NCI-H510A (cell line): ENCODE measurements at regions not wholly inside any gene's neighbourhood (a gene's known extent, or its start where the extent isn't known, plus 50 kb on each side); places are given as distances from the start of the nearest gene placed in this dataset.

Experiments used
- DNase-seq: peaks from one replicate; lab custom pipeline; 2025; lab: John Stamatoyannopoulos, UW

DNA sequence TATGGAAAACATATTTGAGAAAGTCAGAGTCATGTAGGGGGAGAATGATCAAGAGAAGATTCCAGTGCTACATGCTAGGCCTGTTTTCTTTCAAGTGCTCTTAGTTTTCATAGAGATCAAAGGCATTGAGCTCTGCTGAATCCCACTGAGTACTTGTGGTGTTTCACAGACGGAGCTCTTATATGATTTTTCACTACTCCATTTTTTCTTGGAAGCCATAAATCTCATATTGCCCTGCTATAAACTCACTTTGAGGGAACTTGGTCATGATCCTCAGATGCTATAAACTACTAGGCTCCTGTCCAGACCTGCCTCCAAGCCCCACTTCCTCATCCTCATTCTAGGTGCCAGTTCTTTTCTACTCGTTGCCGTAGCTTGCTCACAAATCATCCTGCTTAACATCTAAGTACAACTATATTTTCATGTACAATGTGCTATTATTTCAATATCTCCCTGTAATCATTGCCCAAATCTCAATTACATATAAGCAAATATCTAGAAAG lies 180.8 kb upstream of the CCDC179 start:
- DNase-seq: no peak

DNA sequence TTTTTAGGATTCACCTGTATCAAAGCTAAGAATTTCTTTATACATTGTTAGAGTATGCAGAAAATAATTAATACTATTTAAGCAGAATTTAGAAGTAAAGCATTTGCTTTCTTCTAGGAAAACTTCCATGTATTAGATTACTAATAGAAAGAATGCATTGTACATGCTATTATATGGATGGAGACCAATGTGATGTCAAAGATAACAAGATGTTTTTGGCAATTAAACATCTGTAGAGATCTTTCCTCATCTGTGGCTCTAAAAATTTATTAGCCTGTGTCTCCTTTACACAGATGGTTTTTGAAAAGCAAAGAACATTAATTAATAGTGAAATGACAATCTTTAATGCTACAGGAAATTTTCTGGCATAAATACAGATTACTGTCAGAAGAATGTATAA lies 198.4 kb upstream of the CCDC179 start:
- no peak for DNase-seq

DNA sequence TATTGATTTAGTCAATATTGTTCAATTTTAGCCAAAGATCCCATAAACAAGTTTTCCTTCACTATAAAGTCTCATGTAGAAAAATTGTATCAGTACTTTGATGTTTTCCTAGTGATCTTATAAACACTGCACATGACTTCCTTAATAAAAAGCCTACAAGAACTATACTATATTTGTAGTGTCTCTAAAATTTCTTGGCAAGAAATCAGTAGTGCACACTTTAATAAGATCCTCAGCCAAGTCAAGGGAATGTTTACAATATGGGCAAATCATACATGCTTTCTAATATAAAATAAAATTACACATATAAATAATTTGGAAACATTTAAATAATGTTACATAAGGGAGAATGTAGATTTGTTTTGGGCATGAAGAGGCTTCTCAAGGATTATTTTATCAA lies 203.0 kb upstream of the CCDC179 start:
- no peak for DNase-seq

DNA sequence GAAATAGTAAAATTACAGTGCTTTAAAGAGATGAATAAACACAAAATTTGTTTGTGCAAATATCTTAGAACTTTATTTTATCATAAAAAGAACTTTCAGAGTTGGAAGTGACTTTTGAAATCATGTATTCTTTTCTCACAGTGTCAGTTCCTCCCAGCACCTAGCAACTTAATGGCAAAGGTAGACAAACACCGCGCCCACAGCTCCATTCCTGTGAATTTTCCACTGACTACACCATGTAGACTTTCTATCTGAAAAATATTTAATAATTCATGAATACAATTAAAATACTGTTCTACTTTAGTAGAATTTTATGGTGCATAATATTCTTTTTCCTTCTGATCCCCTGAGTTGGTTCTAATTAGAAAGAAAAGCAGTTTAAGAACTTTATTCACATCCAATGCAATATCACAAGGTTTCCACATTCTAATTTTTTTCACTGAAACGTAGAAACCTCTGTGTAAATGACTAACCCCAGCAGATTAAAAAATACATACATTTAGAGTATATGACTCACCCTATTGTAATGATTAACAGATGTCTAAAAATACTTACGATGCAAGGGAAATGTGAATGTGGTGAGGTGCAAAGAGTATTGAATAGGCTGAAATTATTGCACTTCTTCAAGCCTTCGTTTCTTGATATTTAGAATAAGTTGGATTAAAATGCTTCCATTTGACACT lies 218.2 kb upstream of the CCDC179 start:
- DNase-seq: no peak

DNA sequence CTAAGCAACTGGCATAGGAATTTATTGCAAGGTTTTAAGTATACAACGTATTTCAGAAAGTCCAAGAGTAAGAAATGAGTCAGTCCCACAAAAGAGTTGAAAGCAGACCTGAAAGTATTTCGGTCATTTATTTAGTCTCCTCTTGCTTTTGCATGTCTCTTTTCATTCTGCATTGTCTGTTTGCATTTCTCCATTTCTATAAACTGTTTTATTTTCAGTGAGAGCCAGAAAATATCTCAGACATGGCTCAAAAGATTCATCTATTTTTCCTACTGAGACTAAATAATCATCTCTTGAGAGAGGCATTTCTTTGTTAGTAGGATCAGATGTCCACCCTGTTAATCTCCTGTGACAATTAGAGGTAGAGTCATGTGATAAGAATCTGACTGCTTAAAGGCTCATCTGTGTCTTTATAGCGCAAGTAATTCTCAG lies 219.1 kb upstream of the CCDC179 start:
- no peak for DNase-seq

DNA sequence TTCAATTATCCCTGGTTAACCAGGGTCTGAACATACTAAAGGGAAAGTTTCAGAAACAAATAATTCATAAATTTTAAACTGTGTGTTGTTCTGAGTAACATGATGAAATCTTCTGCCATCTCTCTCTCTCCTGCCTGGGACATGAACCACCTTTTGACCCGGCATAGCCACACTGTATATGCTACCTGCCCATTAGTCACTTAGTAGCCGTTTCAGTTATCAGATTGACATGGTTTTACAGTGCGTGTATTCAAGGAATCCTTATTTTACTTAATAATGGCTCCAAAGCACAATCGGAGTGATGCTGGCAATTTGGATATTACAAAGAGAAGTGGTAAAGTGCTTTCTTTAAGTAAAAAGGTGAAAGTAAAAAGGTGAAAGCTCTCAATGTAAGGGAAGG lies 227.1 kb upstream of the CCDC179 start:
- no peak for DNase-seq

DNA sequence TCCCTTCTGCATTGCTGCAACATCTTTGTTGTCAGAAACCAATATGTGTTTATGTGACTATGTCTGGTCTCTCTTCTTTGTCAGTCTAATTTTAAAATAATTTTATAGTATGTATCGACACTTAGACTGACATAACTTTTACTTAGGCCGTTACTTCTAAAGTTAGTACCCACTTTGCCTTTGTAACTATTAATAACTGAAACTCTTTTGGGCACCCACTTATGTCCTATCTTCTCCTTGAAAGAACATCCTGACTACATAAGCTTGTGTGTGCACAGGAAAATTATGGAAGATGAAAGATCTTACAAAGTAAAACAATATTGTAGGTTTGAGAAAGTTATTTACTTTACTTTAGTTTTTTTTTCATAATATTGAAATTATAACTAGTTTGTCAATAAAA lies 230.4 kb upstream of the CCDC179 start:
- no peak for DNase-seq

DNA sequence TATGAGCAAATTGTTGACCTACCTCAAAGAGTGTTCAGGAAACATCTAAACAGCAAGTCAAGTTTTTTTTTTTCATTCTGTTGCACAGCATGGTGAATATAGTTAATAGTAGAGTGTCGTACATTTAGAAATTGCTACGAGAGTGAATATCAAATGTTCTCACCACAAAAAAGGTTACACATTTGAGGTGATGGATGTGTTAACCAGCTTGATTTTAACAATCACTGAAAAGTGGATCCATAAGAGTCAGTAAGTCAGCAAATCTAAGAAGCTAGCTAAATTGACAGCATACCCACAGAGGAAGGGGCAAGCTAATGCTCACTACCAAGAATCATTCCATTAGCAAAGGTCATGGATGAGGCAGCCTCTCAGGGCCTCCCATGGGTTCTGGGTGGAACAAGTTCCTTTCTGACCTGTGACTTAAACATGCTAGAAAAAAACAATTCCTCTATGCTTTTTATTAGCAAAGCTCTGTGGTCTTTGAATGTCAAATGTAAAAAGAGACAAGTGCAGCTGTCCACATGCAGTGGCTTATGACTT lies 235.4 kb upstream of the CCDC179 start:
- DNase-seq: no peak

DNA sequence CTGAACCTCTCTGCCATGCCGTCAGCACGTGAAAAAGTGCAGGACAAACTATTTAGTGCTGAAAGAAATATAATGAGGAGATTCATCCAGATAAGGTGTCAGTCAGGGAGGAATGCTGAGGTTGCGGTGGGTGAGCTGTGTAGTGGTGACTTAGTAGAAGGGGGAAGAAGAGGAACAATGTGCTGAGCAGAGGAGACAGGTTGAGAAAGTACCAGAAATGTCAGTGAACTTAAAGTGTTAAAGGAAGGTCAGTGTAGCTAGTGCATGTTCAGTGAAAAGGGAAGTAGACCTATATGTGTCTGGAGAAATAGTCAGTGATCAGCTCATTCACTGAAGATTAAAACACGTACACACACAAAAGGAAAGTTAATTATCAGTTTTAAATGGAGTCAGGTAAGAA lies 237.6 kb upstream of the CCDC179 start:
- DNase-seq: no peak

DNA sequence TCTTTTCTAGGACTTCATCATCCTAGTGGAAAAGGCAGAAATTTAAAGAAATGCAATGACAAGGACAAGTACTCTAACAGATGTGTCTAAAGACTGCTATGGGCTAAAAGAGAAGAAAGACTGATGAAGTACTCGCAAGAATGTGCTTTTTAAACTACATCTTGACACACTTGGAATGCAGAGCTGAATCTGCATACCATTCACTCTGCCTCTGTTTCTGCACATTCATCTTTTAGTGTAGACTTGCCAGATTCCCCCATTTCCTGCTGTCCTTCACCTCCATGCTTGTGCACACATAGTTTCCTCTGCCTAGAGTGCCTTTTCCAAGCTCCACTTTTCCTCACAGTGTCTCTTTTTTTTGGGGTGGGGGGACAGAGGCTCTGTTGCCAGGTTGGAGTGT lies 239.0 kb upstream of the CCDC179 start:
- DNase-seq: no peak

DNA sequence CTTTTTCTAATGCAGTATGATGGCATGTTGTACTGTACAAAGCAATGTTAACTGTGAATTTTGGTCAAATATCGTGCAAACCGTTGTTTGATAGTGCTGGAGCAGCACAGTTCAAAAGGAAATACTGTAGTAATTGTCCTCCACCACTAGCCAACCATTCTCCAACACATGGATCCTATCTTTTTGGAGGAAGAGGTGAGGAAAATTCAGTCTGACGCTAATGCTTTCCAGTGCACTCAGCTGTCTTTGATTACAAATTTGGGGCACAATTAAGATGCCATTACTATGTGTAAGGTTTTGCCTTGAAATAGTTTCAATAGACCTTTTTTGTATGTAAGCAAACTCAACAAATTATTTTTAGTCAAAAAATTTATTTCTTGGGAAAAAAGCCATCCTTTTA lies 240.5 kb upstream of the CCDC179 start:
- no peak for DNase-seq

DNA sequence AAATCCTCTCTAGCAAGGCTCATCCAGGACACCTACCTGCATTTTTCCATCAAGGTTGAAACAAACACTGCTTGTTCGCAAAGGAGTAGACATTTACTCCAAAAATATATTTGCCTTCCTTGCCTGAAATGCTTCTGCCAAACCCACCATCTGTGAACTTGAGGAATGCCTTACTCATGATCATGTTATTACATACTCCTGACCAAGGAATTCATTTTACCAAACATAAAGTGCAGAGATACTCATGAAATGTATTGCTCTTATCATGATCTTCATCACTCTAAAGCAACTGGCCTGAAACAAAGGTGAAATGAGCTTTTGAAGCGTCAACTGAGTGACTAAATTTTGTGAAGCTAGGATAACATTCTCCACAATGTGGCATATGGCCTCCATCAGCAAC lies 243.1 kb upstream of the CCDC179 start:
- no peak for DNase-seq

DNA sequence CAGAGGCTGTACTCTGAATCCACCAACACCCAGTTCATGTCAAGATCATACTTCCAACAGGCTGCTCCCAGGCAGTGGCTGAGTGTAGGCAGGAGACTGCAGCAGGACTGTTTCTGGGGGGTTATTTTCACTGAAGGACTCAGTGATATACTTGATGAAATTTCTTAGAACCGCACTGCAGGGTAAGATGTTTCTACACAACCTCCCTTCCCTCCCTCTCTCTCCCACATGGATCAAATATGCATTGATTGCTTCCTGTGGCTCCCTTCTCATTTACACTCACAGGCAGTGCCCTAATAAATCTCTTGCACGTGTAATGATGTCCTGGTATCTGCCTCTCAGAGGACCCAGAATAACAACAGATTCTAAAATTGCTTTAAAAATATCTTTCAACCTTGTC lies 251.3 kb upstream of the CCDC179 start:
- no peak for DNase-seq

DNA sequence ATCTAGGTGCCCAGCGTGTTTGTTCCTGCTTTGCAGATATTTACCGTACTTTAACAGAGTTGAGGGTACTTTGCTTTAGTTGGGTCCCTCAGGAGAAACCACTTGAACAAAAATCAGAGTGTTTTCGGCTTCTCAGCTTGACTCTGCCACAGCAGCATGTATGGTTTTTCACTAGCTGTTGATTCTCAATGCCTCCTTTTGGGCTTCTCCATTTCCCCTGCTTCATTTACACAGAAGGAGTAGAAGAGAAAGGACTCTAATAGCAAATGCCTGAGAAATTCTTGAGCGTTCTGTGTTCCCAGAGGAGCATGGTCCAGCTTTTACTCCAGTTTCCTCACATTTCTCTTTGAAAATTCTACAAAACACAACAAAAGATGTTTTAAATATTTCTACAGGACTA lies 252.1 kb upstream of the CCDC179 start:
- no peak for DNase-seq

DNA sequence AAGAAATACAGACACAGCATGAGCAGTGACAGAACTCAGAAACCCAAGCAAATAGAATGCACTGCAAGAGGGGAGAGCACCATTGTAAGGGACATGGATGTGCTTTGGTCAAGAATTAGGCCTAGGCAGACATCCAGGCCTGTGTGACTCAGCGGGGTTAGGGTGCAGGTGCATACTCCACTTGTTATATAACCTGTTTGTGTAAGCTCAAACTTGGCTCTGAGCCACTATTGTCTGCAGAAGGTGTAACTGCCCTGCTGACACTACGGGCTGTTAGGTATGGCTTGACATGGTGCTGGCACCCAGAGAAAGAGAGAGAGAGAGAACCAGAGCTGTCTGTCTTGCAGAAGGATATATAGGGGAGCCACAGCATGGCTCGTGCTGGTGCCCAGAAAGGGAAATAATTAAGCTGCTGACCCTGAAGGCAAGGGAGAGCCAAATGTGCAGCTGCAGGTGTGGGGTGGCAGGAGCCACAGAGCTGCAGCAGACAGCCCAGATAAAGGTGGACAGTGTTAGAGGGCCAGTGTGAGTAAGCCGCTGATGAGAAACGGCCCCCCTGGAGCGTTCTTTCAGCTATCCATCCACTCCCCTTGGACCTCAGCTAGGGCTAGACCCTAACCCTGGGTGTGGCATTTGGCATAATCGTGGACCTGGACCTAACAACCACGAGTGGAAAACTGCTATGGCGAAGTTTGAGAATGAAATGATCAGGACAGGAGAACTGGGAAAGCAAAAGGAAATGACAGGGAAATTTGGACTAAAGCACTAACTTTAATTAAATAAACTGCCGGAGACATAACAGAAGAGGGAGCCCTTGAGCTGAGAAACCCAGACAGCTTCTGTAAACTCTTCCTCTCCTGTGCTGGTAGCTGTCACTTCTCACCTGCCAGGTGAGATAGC lies 253.0 kb upstream of the CCDC179 start:
- DNase-seq: peak; percentile 68

DNA sequence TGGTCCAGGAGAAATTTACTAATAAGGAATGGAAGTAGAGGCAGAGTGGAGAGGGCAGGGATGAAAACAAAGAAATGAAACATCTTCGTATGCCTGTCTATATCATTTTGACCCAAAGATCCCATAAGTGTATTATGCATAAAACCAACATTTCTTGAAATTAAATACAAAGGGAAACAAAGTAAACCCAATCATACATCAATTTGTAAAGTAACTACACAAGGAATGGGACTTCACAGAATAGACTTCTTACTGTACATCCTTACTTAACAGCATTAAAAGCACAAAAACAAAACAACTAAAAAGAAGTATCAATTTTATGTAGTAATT lies 253.6 kb upstream of the CCDC179 start:
- DNase-seq: no peak

DNA sequence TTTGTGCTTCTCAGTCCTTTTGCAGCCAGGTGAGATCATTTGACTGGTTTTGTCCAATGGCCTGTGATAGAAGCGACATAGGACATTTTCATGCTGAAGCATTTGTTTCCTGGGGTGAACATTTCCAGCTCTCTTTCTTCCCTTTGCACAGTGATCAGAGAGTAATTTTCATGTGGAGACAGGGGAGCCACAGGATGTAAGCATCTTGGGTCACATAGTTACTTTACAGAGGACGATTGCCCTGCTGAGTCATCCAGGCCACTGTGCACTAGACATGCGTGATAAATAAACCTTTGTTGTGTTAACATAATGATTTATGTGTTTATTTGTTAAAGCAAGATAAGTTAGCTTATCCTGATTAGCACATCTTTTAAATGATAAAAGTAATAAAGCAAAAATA lies 263.5 kb upstream of the CCDC179 start:
- no peak for DNase-seq

DNA sequence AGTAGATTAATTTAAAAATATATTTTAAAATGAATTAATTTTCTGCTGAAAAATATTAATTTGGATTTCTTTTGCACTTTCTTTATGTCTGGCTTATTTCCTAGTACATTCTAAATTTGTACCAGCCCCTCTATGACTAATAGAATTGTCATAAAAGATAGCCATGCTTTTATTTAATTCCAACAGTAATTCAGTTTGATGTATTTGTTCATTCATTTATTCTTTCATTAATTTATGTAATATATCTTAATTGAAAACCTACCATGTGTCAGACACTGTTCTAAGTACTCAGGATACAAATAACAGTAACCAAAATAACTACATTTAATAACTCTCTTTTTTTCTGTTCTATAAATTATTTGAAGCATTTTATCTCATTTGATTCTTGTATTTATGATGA lies 264.0 kb upstream of the CCDC179 start:
- DNase-seq: no peak

DNA sequence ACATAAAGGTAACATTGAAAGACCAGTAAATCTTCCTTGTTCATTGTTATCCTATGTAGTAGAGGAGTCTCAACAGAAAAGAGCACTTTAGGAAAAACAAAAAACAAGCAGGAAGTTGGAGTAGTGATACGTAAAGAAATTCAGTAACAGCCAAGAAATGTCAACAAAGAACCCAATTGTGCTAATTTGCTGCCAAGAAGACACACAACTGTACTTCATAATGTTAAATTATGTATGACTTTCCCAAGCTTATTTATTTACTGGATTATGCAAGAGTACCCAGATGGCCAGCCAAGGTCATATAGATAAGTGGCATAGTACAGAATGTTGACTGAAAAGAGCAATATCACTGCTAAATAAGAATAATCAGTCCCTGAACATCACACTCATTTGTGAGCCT lies 264.7 kb upstream of the CCDC179 start:
- DNase-seq: no peak

DNA sequence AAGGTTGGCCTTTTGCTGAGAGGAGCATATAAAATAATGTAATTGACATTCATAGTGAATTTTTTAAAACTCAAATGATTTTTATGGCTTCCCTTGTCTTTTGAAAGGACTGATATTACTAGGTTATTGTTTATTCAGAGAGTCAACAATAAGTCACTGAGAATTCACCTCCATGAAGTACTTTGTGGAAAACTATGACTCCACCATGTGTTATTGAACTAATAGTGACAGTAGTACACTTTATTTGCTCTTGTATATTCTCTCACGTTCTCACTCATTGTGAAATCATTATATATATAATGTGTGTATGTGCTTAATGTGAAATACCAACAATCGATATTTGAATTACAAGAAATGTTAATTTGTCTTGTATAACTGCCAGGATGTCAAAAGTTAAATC lies 267.4 kb upstream of the CCDC179 start:
- no peak for DNase-seq

DNA sequence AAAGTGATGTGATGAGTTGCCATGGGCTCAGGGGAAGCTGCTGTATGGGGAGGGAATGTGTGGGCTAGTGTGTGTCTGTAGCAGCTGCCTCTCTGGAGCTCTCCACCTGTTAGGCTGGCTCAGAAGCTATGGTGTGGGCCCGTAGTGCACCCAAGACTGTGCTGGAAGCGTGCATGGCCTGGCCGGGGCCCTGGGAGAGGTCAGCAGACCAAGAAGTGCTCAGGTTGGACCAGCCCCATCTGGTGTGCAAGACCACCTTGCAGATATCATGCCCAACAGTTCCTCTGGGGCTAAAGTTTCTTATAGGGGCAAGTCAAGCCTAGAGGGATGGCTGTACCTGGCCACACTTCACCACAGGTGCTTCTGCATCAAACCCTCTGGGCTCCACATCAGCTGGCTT lies 274.4 kb upstream of the CCDC179 start:
- DNase-seq: no peak

DNA sequence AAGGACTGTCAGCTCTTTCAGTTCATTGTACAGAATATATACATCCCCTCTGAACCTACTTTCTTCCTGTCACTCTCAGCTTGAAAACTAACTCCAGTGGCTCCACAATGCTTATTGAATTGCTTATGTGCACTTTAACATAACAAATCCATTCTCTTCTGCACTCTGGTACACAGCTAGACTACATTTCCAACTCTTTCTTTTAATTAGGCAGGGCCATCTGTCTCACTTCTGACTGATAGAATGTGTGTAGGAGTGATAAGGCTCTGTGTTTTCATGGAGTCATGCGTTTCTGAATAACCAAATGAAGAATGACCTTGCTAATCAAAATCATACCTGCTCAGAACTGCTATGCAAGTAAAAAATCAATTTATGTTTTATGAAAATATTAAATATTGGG lies 278.5 kb upstream of the CCDC179 start:
- DNase-seq: no peak

DNA sequence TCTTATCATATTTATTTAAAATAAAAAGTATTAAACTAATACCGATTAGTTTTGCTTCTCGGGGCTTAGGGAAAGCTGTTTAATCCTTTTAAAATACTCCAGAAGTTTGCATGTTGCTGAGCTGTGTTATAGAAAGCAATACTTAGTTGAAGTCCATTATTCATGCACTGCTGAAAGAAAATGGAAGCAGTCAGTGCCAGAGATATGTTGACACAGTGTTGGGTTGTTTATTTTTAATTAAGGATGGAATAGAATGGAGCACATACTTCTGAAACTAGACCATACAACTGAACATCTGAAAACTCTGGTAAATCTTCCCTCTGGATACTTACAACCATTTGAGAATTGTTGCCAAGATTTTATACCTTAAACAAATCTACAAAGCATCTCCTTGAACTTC lies 282.7 kb upstream of the CCDC179 start:
- no peak for DNase-seq
